ENCODE measurements at regions not wholly inside any gene's neighbourhood (a gene's known extent, or its start where the extent isn't known, plus 50 kb on each side); places are given as distances from the start of the nearest gene placed in this dataset.
"Not testable (repeated sequence)": the region's sequence is repeated elsewhere in the genome, so short reads cannot be mapped to it uniquely, and the experiment has no call there.

DNA sequence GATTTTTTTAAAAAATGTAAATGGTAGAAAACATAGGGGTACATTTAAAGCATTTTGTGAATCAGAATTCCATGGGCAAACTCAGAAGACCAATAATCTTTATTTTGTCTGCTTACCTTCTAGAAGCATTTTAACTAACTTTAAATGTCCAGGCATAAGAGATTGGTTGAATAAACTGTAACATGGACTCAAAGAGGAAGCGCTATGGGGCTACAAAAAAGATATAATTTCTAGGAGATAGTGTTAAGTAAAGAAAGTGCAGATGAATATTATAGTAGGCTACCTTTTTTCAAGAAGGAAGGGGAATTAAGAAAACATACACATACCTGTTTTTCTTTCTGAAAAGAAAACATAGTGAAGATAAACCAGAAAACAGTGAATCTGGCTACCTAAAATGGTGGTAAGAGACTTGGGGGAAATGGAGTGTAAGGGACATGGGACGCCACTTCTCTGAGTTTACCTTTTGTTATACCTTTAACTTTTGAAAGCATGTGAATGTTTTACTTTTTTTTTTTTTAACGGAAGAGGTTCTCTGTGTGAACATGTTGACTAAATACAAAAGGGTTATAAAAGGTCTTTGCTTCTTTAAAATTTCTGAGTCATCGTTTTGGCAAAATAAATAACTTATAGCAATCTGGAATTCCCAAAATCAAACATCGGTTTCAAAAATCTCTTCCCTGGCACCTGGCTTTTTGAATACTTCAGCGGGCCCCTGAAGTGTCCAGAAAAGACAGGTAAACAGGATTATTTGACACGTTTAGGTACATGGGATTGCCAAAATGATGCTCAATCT, 133.4 kb downstream of the OR2B2 start:
- no peaks in the 10 kb centered on the region for H3K36me3 ChIP-seq (ENCODE audit: control insufficient read depth, insufficient read depth, low read length)
- no peaks in the 10 kb centered on the region for H3K9me3 ChIP-seq (ENCODE audit: control insufficient read depth, low read length)
- H3K4me1 ChIP-seq (ENCODE audit: control insufficient read depth, insufficient read depth, low read length, poor library complexity, severe bottlenecking) = no peaks in the 10 kb centered on the region
- H3K4me3 ChIP-seq (ENCODE audit: extremely low read depth, insufficient read depth, low read length, poor library complexity, severe bottlenecking) = no peak overlapping the region
- no peak overlapping the region for H3K27ac ChIP-seq (ENCODE audit: low read depth, low read length, severe bottlenecking)
- 67 to 100% methylated on average over 1 to 2 of the region's 7 CpGs for WGBS, 2 experiments (ENCODE audit: insufficient coverage in 2 of 2)

DNA sequence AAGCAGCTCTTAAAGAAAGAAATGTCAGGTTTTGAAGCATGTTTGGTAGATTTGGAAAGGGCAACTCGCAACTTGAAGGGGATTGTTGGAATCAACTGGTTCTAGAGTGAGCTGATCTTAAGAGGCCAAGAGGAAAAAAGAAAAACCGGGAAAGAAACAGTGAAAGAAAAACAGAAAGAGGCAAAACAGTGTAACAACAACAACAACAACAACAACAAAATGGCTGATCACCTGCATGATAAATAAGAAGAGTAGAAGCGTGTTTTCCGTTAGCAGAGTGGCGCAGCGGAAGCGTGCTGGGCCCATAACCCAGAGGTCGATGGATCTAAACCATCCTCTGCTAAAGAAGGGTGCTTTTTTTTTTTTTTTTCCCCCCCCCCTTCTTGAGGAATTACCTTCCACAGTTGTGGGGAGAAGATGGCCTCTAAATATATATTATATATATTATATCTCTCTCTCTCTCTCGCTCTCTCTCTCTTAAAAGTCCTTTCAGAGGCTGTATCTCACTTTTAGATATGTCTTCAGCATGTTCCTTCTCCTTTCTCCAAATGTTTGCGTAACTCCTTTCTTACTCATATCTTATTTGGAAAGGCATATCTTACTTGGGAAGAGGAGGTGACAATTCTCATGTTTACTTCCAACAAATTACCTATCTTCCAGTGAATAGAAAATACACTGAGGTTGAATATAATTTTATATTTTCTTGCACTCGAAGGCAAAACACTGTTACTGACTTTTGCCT, 134.4 kb downstream of the OR2B2 start:
- Histone ChIP-seq H3K27ac (ENCODE audit: low read depth, low read length, severe bottlenecking) (no peak overlapping the region), H3K9me3 (ENCODE audit: control insufficient read depth, low read length) (no peaks in the 10 kb centered on the region), H3K36me3 (ENCODE audit: control insufficient read depth, insufficient read depth, low read length) (no peaks in the 10 kb centered on the region), H3K4me3 (ENCODE audit: extremely low read depth, insufficient read depth, low read length, poor library complexity, severe bottlenecking) (peak overlapping the region; percentile 18), H3K4me1 (ENCODE audit: control insufficient read depth, insufficient read depth, low read length, poor library complexity, severe bottlenecking) (no peaks in the 10 kb centered on the region)
- 55 to 80% methylated on average over 1 to 3 of the region's 11 CpGs for WGBS, 2 experiments (ENCODE audit: insufficient coverage in 2 of 2)

DNA sequence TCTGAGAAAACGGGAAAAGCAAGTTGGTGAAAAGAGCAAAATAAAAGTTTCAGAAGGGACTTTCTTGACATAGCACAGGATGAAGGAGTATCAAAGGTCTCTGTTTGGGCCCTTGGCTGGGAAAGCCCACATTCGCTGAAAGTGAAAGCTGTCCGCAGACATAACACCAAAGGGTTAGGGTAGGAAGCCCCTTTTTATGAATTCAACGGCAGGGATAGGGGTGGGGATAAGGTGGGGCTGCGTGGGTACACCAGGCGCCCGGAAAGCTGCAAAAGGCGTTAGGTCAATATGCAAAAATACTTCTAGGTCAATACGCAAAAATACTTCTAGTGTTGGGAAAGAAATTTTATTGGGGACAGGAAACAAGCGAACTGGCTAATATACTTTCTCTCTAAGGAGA, 135.1 kb downstream of the OR2B2 start:
- peak overlapping the region; percentile 18 for H3K4me3 ChIP-seq (ENCODE audit: extremely low read depth, insufficient read depth, low read length, poor library complexity, severe bottlenecking)
- WGBS, 2 experiments (ENCODE audit: insufficient coverage in 2 of 2) = 77 to 80% methylated on average over 6 to 9 of the region's 10 CpGs
- no peaks in the 10 kb centered on the region for H3K4me1 ChIP-seq (ENCODE audit: control insufficient read depth, insufficient read depth, low read length, poor library complexity, severe bottlenecking)

DNA sequence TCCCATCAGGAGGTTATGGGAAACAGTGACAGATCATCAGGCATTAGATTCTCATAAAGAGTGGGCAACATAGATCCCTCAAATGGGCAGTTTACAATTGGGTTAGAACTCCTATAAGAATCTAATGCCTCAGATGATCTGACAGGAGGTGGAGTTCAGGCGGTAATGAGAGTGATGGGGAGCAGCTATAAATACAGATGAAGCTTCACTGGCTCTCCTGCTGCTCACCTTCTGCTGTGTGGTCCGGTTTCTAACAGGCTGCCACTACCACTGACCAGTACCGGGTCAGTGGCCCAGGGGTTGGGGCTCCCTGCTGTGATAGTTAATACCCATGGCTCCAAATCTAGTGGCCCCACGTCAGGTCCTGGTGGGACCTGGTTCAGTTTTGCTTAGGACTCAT, 135.7 kb downstream of the OR2B2 start:
- Histone ChIP-seq H3K4me3 (ENCODE audit: extremely low read depth, insufficient read depth, low read length, poor library complexity, severe bottlenecking) (no peak overlapping the region), H3K27ac (ENCODE audit: low read depth, low read length, severe bottlenecking) (no peak overlapping the region), H3K4me1 (ENCODE audit: control insufficient read depth, insufficient read depth, low read length, poor library complexity, severe bottlenecking) (no peaks in the 10 kb centered on the region), H3K36me3 (ENCODE audit: control insufficient read depth, insufficient read depth, low read length) (no peaks in the 10 kb centered on the region), H3K9me3 (ENCODE audit: control insufficient read depth, low read length) (no peaks in the 10 kb centered on the region)
- 77 to 88% methylated on average over 3 to 4 of the region's 4 CpGs for WGBS, 2 experiments (ENCODE audit: insufficient coverage in 2 of 2)

More for the DNA sequence above, 135.1 kb downstream of the OR2B2 start:
- Histone ChIP-seq H3K9me3 (ENCODE audit: control insufficient read depth, low read length) (no peaks in the 10 kb centered on the region), H3K36me3 (ENCODE audit: control insufficient read depth, insufficient read depth, low read length) (no peaks in the 10 kb centered on the region), H3K27ac (ENCODE audit: low read depth, low read length, severe bottlenecking) (no peak overlapping the region)

DNA sequence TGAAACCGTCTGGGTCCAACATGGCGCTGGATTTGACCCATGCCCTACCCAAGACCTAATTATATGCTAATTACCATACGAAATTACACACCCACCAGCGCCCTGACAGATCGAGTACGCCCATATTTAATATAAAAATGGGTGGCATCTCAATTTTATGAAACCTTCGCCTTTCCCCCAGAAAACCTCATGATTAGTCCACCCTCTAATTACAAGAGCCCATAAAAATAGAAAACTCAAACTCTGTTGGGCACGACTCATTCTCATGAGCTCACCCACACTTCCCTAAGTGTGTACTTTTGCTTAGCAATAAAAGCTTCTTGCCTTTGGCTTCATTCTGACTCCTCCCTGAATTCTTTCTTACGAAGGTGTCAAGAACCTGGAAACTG, 136.4 kb downstream of the OR2B2 start:
- no peak overlapping the region for H3K27ac ChIP-seq (ENCODE audit: low read depth, low read length, severe bottlenecking)
- 90 to 91% methylated on average over 3 to 7 of the region's 9 CpGs for WGBS, 2 experiments (ENCODE audit: insufficient coverage in 2 of 2)
- no peaks in the 10 kb centered on the region for H3K4me1 ChIP-seq (ENCODE audit: control insufficient read depth, insufficient read depth, low read length, poor library complexity, severe bottlenecking)
- no peaks in the 10 kb centered on the region for H3K9me3 ChIP-seq (ENCODE audit: control insufficient read depth, low read length)
- H3K4me3 ChIP-seq (ENCODE audit: extremely low read depth, insufficient read depth, low read length, poor library complexity, severe bottlenecking) = no peak overlapping the region
- H3K36me3 ChIP-seq (ENCODE audit: control insufficient read depth, insufficient read depth, low read length) = no peaks in the 10 kb centered on the region

DNA sequence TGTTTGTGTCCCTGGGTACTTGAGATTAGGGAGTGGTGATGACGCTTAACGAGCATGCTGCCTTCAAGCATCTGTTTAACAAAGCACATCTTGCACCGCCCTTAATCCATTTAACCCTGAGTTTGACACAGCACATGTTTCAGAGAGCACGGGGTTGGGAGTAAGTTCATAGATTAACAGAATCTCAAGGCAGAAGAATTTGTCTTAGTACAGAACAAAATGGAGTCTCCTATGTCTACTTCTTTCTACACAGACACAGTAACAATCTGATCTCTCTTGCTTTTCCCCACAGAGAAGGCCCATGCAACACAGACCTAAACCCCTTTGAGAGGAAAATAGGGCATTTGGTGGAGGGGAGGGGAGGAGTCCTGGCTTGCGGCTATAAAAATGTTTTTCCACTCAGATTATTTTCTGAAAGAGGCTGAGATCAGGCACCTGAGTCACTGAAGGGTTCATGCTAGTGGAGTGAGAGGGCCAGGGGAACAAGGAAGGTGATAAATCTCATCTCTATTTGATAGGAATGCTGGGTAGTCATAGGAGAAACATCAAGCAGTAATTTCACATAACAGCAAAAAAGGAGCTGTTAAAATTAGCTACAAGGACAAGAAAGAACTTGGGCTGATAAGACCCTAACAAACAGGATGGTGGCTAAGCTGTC, 136.9 kb downstream of the OR2B2 start:
- H3K36me3 ChIP-seq (ENCODE audit: control insufficient read depth, insufficient read depth, low read length); H3K27ac ChIP-seq (ENCODE audit: low read depth, low read length, severe bottlenecking); H3K9me3 ChIP-seq (ENCODE audit: control insufficient read depth, low read length); H3K4me3 ChIP-seq (ENCODE audit: extremely low read depth, insufficient read depth, low read length, poor library complexity, severe bottlenecking); H3K4me1 ChIP-seq (ENCODE audit: control insufficient read depth, insufficient read depth, low read length, poor library complexity, severe bottlenecking): not testable (repeated sequence)
- 100% methylated on average over 1 of the region's 5 CpGs for WGBS, 2 experiments (ENCODE audit: insufficient coverage in 2 of 2)

DNA sequence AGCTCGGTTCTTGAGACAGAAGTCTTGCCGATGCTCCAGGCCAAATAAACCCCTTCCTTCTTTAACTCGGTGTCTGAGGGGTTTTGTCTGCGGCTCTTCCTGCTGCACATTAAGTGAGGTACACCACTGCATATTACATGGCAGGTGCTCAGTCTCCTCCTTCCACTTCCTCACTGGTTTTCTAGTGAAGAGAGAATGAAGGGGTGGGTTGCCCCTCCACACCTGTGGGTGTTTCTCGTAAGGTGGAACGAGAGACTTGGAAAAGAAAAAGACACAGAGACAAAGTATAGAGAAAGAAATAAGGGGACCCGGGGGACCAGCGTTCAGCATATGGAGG, 138.0 kb downstream of the OR2B2 start:
- H3K27ac ChIP-seq (ENCODE audit: low read depth, low read length, severe bottlenecking); H3K4me3 ChIP-seq (ENCODE audit: extremely low read depth, insufficient read depth, low read length, poor library complexity, severe bottlenecking); H3K36me3 ChIP-seq (ENCODE audit: control insufficient read depth, insufficient read depth, low read length); H3K4me1 ChIP-seq (ENCODE audit: control insufficient read depth, insufficient read depth, low read length, poor library complexity, severe bottlenecking); H3K9me3 ChIP-seq (ENCODE audit: control insufficient read depth, low read length): not testable (repeated sequence)
- 100% methylated on average over 2 to 3 of the region's 8 CpGs for WGBS, 2 experiments (ENCODE audit: insufficient coverage in 2 of 2)

DNA sequence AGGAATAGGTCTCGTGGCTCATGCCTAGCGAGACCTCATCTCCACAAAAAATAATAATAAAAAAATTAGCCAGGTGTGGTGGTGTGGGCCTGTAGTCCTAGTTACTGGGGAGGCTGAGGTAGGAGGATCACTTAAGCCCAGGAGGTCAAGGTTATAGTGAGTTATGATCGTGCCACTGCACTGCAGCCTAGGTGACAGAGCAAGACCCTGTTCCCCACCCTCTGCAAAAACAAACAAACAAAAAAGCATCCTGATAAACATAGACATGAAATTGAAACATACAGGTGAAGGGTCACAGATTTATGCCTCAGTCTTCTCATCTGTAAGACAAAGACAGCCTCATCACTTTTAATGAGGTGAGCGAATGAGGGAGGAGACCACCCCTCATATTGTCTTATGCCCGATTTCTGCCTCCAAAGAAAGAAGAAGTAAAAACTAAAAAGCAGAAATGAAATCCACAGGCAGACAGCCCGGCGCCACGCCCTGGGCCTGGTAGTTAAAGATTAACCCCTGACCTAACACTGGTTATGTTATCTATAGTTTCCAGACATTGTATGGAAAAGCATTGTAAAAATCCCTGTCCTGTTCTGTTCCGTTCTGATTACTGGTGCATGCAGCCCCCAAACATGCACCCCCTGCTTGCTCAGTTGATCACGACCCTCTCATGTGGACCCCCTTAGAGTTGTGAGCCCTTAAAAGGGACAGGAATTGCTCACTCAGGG, 138.5 kb downstream of the OR2B2 start:
- 87 to 100% methylated on average over 2 to 5 of the region's 10 CpGs for WGBS, 2 experiments (ENCODE audit: insufficient coverage in 2 of 2)
- H3K36me3 ChIP-seq (ENCODE audit: control insufficient read depth, insufficient read depth, low read length); H3K4me1 ChIP-seq (ENCODE audit: control insufficient read depth, insufficient read depth, low read length, poor library complexity, severe bottlenecking); H3K4me3 ChIP-seq (ENCODE audit: extremely low read depth, insufficient read depth, low read length, poor library complexity, severe bottlenecking); H3K27ac ChIP-seq (ENCODE audit: low read depth, low read length, severe bottlenecking); H3K9me3 ChIP-seq (ENCODE audit: control insufficient read depth, low read length): not testable (repeated sequence)

DNA sequence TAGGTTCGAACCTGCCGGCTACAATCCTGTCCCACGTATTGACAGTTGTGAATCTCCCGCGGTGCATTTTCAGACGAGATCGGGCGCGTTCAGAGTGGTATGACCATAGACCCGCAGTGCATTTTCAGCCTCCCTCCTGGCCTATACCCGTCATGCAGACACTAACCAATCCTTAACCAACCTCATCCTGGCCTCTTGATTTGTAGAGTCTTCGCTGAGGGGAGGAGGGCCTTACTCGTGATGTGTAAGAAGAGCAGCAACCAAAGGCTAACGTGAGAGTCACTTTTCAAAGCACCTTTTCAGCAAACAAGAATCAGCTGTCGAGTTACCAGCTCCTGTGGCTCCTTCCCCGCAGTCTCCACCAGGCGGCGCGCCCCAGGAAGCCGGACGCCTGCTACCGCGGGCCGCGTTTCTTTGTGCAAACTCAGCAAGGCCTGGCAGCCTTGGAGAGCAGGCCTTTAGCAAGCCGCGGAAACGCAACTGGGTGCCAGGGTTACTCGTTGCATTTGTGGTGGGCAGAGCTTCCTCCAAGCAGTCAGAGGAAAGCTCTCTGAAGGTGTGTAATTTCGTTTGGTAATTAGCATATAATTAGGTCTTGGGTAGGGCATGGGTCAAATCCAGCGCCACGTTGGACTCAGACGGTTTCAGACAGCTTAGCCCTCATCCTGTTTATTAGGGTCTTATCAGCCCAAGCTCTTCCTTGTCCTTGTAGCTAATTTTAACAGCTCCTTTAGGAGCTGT, 139.8 kb downstream of the OR2B2 start:
- no peaks in the 10 kb centered on the region for H3K4me1 ChIP-seq (ENCODE audit: control insufficient read depth, insufficient read depth, low read length, poor library complexity, severe bottlenecking)
- no peaks in the 10 kb centered on the region for H3K36me3 ChIP-seq (ENCODE audit: control insufficient read depth, insufficient read depth, low read length)
- no peaks in the 10 kb centered on the region for H3K9me3 ChIP-seq (ENCODE audit: control insufficient read depth, low read length)
- WGBS, 2 experiments (ENCODE audit: insufficient coverage in 2 of 2) = 3 to 10% methylated on average over 25 of the region's 33 CpGs
- H3K27ac ChIP-seq (ENCODE audit: low read depth, low read length, severe bottlenecking) = no peak overlapping the region
- peak overlapping the region; percentile 12 for H3K4me3 ChIP-seq (ENCODE audit: extremely low read depth, insufficient read depth, low read length, poor library complexity, severe bottlenecking)

DNA sequence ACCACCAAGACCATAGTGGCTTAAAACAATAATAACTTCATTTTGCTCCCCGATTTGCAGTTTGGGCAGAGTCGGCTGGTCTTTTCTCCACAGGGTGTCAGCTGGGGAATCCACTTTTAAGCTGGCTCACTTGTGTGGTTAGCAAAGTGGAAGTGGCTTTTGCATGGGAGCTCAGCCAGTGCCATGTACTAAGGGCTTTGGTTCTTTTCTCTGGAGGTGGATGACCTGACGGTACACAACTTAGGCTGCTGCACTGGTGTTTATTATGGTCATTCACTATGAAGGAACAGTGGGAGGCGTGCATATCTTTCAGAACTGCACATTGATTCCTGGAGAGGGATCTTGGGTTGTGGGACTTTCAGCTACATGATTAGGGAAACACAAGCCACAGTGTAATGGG, 141.0 kb downstream of the OR2B2 start:
- H3K4me3 ChIP-seq (ENCODE audit: extremely low read depth, insufficient read depth, low read length, poor library complexity, severe bottlenecking) = no peak overlapping the region
- H3K27ac ChIP-seq (ENCODE audit: low read depth, low read length, severe bottlenecking) = no peak overlapping the region
- H3K36me3 ChIP-seq (ENCODE audit: control insufficient read depth, insufficient read depth, low read length) = no peaks in the 10 kb centered on the region
- 13 to 40% methylated on average over 2 to 3 of the region's 4 CpGs for WGBS, 2 experiments (ENCODE audit: insufficient coverage in 2 of 2)
- H3K9me3 ChIP-seq (ENCODE audit: control insufficient read depth, low read length) = no peaks in the 10 kb centered on the region
- H3K4me1 ChIP-seq (ENCODE audit: control insufficient read depth, insufficient read depth, low read length, poor library complexity, severe bottlenecking) = no peaks in the 10 kb centered on the region

Data from mesodermal cell (in vitro differentiated cells).